Thoracic aorta (tissue), 2 donors: ENCODE measurements at regions not wholly inside any gene's neighbourhood (a gene's known extent, or its start where the extent isn't known, plus 50 kb on each side); places are given as distances from the start of the nearest gene placed in this dataset.

Experiments
- ATAC-seq: fragments of 150-250 bp; one replicate; pipeline ENCODE4 v1.8.0; 2017; ENCODE audit warnings: low read depth; ENCODE audit not compliant: insufficient number of reproducible peaks, low FRiP score
- DNase-seq: peaks from one replicate; pipeline ENCODE4 v3.0.0-alpha.2; 2020; ENCODE audit warnings: low spot score
- H3K27ac ChIP-seq, 2 donors: fragments of 200-600 bp; sonication (generic); 1 replicate in 1 of 2; 2 replicates in 1 of 2; pipeline ENCODE4 v1.5.1; 2016; ENCODE audit warnings: mild to moderate bottlenecking in 2 of 2, moderate library complexity in 2 of 2
- H3K27me3 ChIP-seq: fragments of 200-600 bp; sonication (generic); replicated peaks from 2 replicates; pipeline ENCODE4 v1.6.0; 2016; ENCODE audit warnings: mild to moderate bottlenecking; ENCODE audit not compliant: insufficient read depth
- H3K36me3 ChIP-seq: fragments of 200-600 bp; sonication (generic); one replicate; pipeline ENCODE4 v1.5.1; 2016
- H3K4me1 ChIP-seq, 2 donors: fragments of 200-600 bp; sonication (generic); 1 replicate in 1 of 2; 2 replicates in 1 of 2; pipeline versions ENCODE4 v1.5.1 to v1.6.0; 2016; ENCODE audit warnings: low read depth in 2 of 2, mild to moderate bottlenecking in 1 of 2; ENCODE audit not compliant: control insufficient read depth in 1 of 2
- H3K4me3 ChIP-seq: fragments of 200-600 bp; sonication (generic); 2 replicates; pipeline ENCODE4 v1.5.1; 2016; ENCODE audit warnings: mild to moderate bottlenecking
- H3K9me3 ChIP-seq: fragments of 200-600 bp; sonication (generic); 2 replicates; pipeline ENCODE4 v1.5.1; 2016
- TF ChIP-seq, protein P1 (sequence below): fragments of 200-600 bp; sonication (generic); IDR thresholded peaks from one replicate; pipeline ENCODE4 v1.5.1; 2019; ENCODE audit warnings: antibody characterized with exemption

GRCh38 chr13:40469581-40470310, 196.7 kb downstream of the FOXO1 start:
- H3K36me3 ChIP-seq, result no peaks in the 10 kb centered on the region
- no peak for ATAC-seq
- H3K9me3 ChIP-seq, result no peaks in the 10 kb centered on the region
- no peak for DNase-seq
- no peak overlapping the region for H3K4me3 ChIP-seq
- peak overlapping the region; percentile 92 for H3K27ac ChIP-seq
- no peaks in the 10 kb centered on the region for H3K27me3 ChIP-seq
- H3K4me1 ChIP-seq, result peaks cover 8 to 22% of the 10 kb centered on the region in 2 donors
- TF ChIP-seq, protein P1, sequence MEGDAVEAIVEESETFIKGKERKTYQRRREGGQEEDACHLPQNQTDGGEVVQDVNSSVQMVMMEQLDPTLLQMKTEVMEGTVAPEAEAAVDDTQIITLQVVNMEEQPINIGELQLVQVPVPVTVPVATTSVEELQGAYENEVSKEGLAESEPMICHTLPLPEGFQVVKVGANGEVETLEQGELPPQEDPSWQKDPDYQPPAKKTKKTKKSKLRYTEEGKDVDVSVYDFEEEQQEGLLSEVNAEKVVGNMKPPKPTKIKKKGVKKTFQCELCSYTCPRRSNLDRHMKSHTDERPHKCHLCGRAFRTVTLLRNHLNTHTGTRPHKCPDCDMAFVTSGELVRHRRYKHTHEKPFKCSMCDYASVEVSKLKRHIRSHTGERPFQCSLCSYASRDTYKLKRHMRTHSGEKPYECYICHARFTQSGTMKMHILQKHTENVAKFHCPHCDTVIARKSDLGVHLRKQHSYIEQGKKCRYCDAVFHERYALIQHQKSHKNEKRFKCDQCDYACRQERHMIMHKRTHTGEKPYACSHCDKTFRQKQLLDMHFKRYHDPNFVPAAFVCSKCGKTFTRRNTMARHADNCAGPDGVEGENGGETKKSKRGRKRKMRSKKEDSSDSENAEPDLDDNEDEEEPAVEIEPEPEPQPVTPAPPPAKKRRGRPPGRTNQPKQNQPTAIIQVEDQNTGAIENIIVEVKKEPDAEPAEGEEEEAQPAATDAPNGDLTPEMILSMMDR, result no peak

GRCh38 chr13:40470660-40471059, 195.8 kb downstream of the FOXO1 start:
- H3K9me3 ChIP-seq, result no peaks in the 10 kb centered on the region
- peak overlapping the region; percentile 92 for H3K27ac ChIP-seq
- peaks cover 8 to 23% of the 10 kb centered on the region in 2 donors for H3K4me1 ChIP-seq
- no peaks in the 10 kb centered on the region for H3K27me3 ChIP-seq
- DNase-seq (peak; percentile 25), ATAC-seq (peak; percentile 96)
- TF ChIP-seq, protein P1, result no peak
- no peaks in the 10 kb centered on the region for H3K36me3 ChIP-seq
- H3K4me3 ChIP-seq, result no peak overlapping the region

DNA sequence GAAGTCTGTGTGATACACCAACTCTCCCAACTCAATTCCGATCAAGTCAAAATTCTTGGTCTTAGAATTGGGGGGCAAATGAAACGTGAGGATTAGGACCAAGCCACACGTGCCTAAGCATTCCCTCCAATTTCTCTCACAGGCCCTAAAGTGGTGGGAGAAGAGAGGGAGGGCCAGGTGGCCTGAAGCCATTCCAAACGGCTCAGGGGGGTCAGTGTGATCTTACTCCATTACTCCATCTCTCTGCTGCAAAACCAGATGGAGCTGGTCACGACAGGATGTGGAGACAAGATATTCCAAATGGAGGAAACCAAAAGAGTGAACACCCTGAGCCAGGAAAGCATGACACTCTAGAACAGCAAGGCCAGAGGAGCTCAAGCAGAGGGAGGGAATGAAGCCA, 195.4 kb downstream of the FOXO1 start:
- H3K27ac ChIP-seq, result peak overlapping the region; percentile 92
- H3K9me3 ChIP-seq, result no peaks in the 10 kb centered on the region
- DNase-seq (no peak), ATAC-seq (no peak)
- peaks cover 10 to 27% of the 10 kb centered on the region in 2 donors for H3K4me1 ChIP-seq
- no peak overlapping the region for H3K4me3 ChIP-seq
- TF ChIP-seq, protein P1, result no peak
- H3K36me3 ChIP-seq, result no peaks in the 10 kb centered on the region
- no peaks in the 10 kb centered on the region for H3K27me3 ChIP-seq

GRCh38 chr13:40471911-40472310, 194.5 kb downstream of the FOXO1 start:
- ATAC-seq (no peak), DNase-seq (no peak)
- H3K4me3 ChIP-seq, result no peak overlapping the region
- TF ChIP-seq, protein P1, result no peak
- no peaks in the 10 kb centered on the region for H3K36me3 ChIP-seq
- peak overlapping the region; percentile 92 for H3K27ac ChIP-seq
- no peaks in the 10 kb centered on the region for H3K9me3 ChIP-seq
- peaks cover 15 to 35% of the 10 kb centered on the region in 2 donors for H3K4me1 ChIP-seq
- H3K27me3 ChIP-seq, result no peaks in the 10 kb centered on the region

- peak overlapping the region in 1 of 2 donors; percentile 92 for H3K27ac ChIP-seq
- TF ChIP-seq, protein P1, result no peak
- ATAC-seq (no peak), DNase-seq (no peak)
- no peaks in the 10 kb centered on the region for H3K36me3 ChIP-seq
- H3K9me3 ChIP-seq, result no peaks in the 10 kb centered on the region
- no peaks in the 10 kb centered on the region for H3K27me3 ChIP-seq
- peaks cover 22 to 43% of the 10 kb centered on the region in 2 donors for H3K4me1 ChIP-seq
- no peak overlapping the region for H3K4me3 ChIP-seq
Measured at GRCh38 chr13:40472427-40473220, 193.8 kb downstream of the FOXO1 start.
